H1 (cell line): ENCODE measurements at regions not wholly inside any gene's neighbourhood (a gene's known extent, or its start where the extent isn't known, plus 50 kb on each side); places are given as distances from the start of the nearest gene placed in this dataset.

ENCODE experiments used
- BRCA1 ChIP-seq: IDR thresholded peaks from 2 replicates; pipeline ENCODE4 v1.6.1; 2012; ENCODE audit warnings: low read depth, low read length, improper control_type of control experiment
- CBX5 ChIP-seq: fragments of 300-800, 300-1000 bp; sonication (generic); IDR thresholded peaks from 2 replicates; pipeline ENCODE4 v1.7.1; 2016; ENCODE audit warnings: antibody characterized with exemption, low read length, low read depth
- RNF2 ChIP-seq: fragments of 200-900, 300-1000 bp; sonication (generic); IDR thresholded peaks from 2 replicates; pipeline ENCODE4 v1.7.1; 2016; ENCODE audit warnings: borderline replicate concordance, low read depth, mild to moderate bottlenecking, antibody characterized with exemption, low read length; ENCODE audit not compliant: poor library complexity, severe bottlenecking; ENCODE audit errors: missing control alignments
- USF2 ChIP-seq: IDR thresholded peaks from 2 replicates; pipeline ENCODE4 v1.6.1; 2011; ENCODE audit warnings: low read length, improper control_type of control experiment

GRCh38 chr1:34655875-34656240 is 99.0 kb upstream of the GJB5 start (continued):
- TF ChIP-seq RNF2 (no peak), CBX5 (no peak), BRCA1 (no peak), USF2 (no peak)
